BJ (cell line): ENCODE measurements at regions not wholly inside any gene's neighbourhood (a gene's known extent, or its start where the extent isn't known, plus 50 kb on each side); places are given as distances from the start of the nearest gene placed in this dataset.

Experiments
- CTCF ChIA-PET: fragments of 350-600 bp; formaldehyde crosslinking; extraction: SDS; loops from one replicate; lab custom pipeline; 2021; ENCODE audit warnings: antibody characterized with exemption, inconsistent platforms; lab: Yijun Ruan, JAX
- POLR2A ChIA-PET: fragments of 300-600 bp; sonication (Branson Sonifier 250); formaldehyde crosslinking; extraction: SDS; loops from one replicate; lab custom pipeline; 2021; ENCODE audit warnings: antibody characterized with exemption; lab: Charles Lee
- DNase-seq: peaks from one replicate; pipeline ENCODE4 v3.0.0-alpha.2; 2011; ENCODE audit warnings: low read depth
- H3K27me3 ChIP-seq: 2 replicates; pipeline ENCODE4 v1.6.0; 2011; ENCODE audit warnings: low read length; ENCODE audit not compliant: control insufficient read depth, insufficient read depth
- H3K36me3 ChIP-seq: 2 replicates; pipeline ENCODE4 v1.5.1; 2011; ENCODE audit warnings: low read length; ENCODE audit not compliant: control insufficient read depth, insufficient read depth
- H3K4me3 ChIP-seq: 2 replicates; pipeline ENCODE4 v1.5.1; 2011; ENCODE audit warnings: low read depth, mild to moderate bottlenecking, control low read depth, low read length
- CTCF ChIP-seq: IDR thresholded peaks from 2 replicates; pipeline ENCODE4 v1.5.1; 2011; ENCODE audit warnings: low read depth, mild to moderate bottlenecking, control low read depth, inconsistent platforms, low read length, moderate library complexity; ENCODE audit not compliant: insufficient read depth

- H3K4me3 ChIP-seq, result no peak overlapping the region
- TF ChIP-seq CTCF, result no peak
- no peaks in the 10 kb centered on the region for H3K36me3 ChIP-seq
- POLR2A ChIA-PET, result no interaction called here
- DNase-seq, result no peak
- CTCF ChIA-PET, result interaction anchor here (0.7 to 1.1 kb wide), 3 partner anchors 9 to 80 kb away, joined by 3 read pairs; no protein-coding TSS in a partner anchor
- H3K27me3 ChIP-seq, result peaks cover 1% of the 10 kb centered on the region
Observed at GRCh38 chr2:240223631-240224030, 83.2 kb upstream of the OTOS start.

- no peak for TF ChIP-seq CTCF
- Histone ChIP-seq H3K27me3 (peaks cover 1% of the 10 kb centered on the region), H3K4me3 (no peak overlapping the region), H3K36me3 (no peaks in the 10 kb centered on the region)
- POLR2A ChIA-PET, result no interaction called here
- CTCF ChIA-PET, result no interaction called here
- no peak for DNase-seq
Observed at GRCh38 chr2:240224676-240225075, 84.2 kb upstream of the OTOS start.

- peaks cover 1% of the 10 kb centered on the region for H3K27me3 ChIP-seq
- ChIA-PET POLR2A (no interaction called here), CTCF (no interaction called here)
- H3K36me3 ChIP-seq, result no peaks in the 10 kb centered on the region
- no peak for TF ChIP-seq CTCF
- no peak for DNase-seq
- no peak overlapping the region for H3K4me3 ChIP-seq
Observed at GRCh38 chr2:240225131-240225530, 84.7 kb upstream of the OTOS start.

- H3K36me3 ChIP-seq, result no peaks in the 10 kb centered on the region
- no peak for DNase-seq
- H3K27me3 ChIP-seq, result peaks cover 1% of the 10 kb centered on the region
- ChIA-PET POLR2A (no interaction called here), CTCF (no interaction called here)
- no peak for TF ChIP-seq CTCF
- no peak overlapping the region for H3K4me3 ChIP-seq
Observed at GRCh38 chr2:240225660-240226475, 85.4 kb upstream of the OTOS start.

GRCh38 chr2:240226672-240227537, 86.4 kb upstream of the OTOS start:
- no peaks in the 10 kb centered on the region for H3K36me3 ChIP-seq
- ChIA-PET POLR2A (no interaction called here), CTCF (interaction anchor here (1.3 to 5.1 kb wide), 3 partner anchors 76 to 211 kb away, joined by 3 to 23 read pairs (median 10); partner anchors contain the start of gene GPC1)
- peaks cover 1% of the 10 kb centered on the region for H3K27me3 ChIP-seq
- H3K4me3 ChIP-seq, result no peak overlapping the region
- DNase-seq, result no peak
- no peak for TF ChIP-seq CTCF
